IMR-90 (cell line): ENCODE measurements at regions not wholly inside any gene's neighbourhood (a gene's known extent, or its start where the extent isn't known, plus 50 kb on each side); places are given as distances from the start of the nearest gene placed in this dataset.

ENCODE experiments used
- ATAC-seq: fragments of 200-7000 bp; cut with Tn5 transposase; 2 replicates; pipeline ENCODE4 v1.9.1; 2020; ENCODE audit warnings: low read depth, mild to moderate bottlenecking, moderate library complexity
- BruUV-seq: library from RNA; stranded (reverse); fragments of 400-500 nt; replicated peaks from 2 replicates; lab custom pipeline; 2021; lab: Mats Ljungman, UMichigan
- CTCF ChIA-PET: fragments of 300-600 bp; formaldehyde crosslinking; extraction: SDS; loops from one replicate; lab custom pipeline; 2021; ENCODE audit warnings: antibody characterized with exemption; lab: Yijun Ruan, JAX
- POLR2A ChIA-PET: fragments of 300-600 bp; sonication (Branson Sonifier 250); formaldehyde crosslinking; loops from one replicate; lab custom pipeline; 2022; ENCODE audit warnings: antibody characterized with exemption; ENCODE audit not compliant: unreplicated experiment; lab: Charles Lee
- DNase-seq: peaks from one replicate; pipeline ENCODE4 v3.0.0; 2013
- H2AFZ ChIP-seq: replicated peaks from 2 replicates; pipeline ENCODE3; 2013; ENCODE audit warnings: low read length, mild to moderate bottlenecking; ENCODE audit not compliant: poor library complexity
- H2AK5ac ChIP-seq: 2 replicates; pipeline ENCODE4 v1.6.1; 2013; ENCODE audit warnings: low read depth, low read length, inconsistent platforms
- H2AK9ac ChIP-seq: replicated peaks from 2 replicates; pipeline ENCODE3; 2013; ENCODE audit warnings: mild to moderate bottlenecking, low read depth, low read length, moderate library complexity; ENCODE audit not compliant: poor library complexity
- H2BK120ac ChIP-seq: 2 replicates; pipeline ENCODE4 v1.6.1; 2013; ENCODE audit warnings: low read depth, low read length, inconsistent platforms
- H2BK15ac ChIP-seq: 3 replicates; pipeline ENCODE4 v1.6.1; 2013; ENCODE audit warnings: low read depth, low read length, inconsistent platforms
- H2BK20ac ChIP-seq: 2 replicates; pipeline ENCODE4 v1.6.1; 2013; ENCODE audit warnings: low read depth, mild to moderate bottlenecking, inconsistent platforms, low read length, moderate library complexity
- H2BK5ac ChIP-seq: 2 replicates; pipeline ENCODE4 v1.6.1; 2013; ENCODE audit warnings: mild to moderate bottlenecking, low read depth, low read length, inconsistent platforms; ENCODE audit not compliant: poor library complexity, severe bottlenecking
- H3K14ac ChIP-seq: replicated peaks from 2 replicates; pipeline ENCODE4 v1.6.1; 2013; ENCODE audit warnings: low read depth, low read length, inconsistent platforms
- H3K18ac ChIP-seq: 2 replicates; pipeline ENCODE4 v1.6.1; 2013; ENCODE audit warnings: low read depth, low read length, control low read depth
- H3K23ac ChIP-seq: 2 replicates; pipeline ENCODE4 v1.6.1; 2013; ENCODE audit warnings: low read depth, low read length, inconsistent platforms
- H3K27ac ChIP-seq: 2 replicates; pipeline ENCODE4 v1.5.1; 2013; ENCODE audit warnings: mild to moderate bottlenecking, control low read depth, low read length; ENCODE audit not compliant: insufficient read depth
- H3K27me3 ChIP-seq: 2 replicates; pipeline ENCODE4 v1.6.1; 2013; ENCODE audit warnings: low read length; ENCODE audit not compliant: control insufficient read depth, insufficient read depth
- H3K36me3 ChIP-seq: 2 replicates; pipeline ENCODE4 v1.6.1; 2013; ENCODE audit warnings: low read length, mixed read lengths; ENCODE audit not compliant: control insufficient read depth, insufficient read depth
- H3K4ac ChIP-seq: 2 replicates; pipeline ENCODE4 v1.6.1; 2013; ENCODE audit warnings: low read depth, low read length, inconsistent platforms
- H3K4me1 ChIP-seq: 2 replicates; pipeline ENCODE4 v1.6.1; 2013; ENCODE audit warnings: low read length, mixed read lengths; ENCODE audit not compliant: control insufficient read depth, insufficient read depth
- H3K4me2 ChIP-seq: 2 replicates; pipeline ENCODE4 v1.6.1; 2013; ENCODE audit warnings: low read depth, mild to moderate bottlenecking, control low read depth, low read length, moderate library complexity
- H3K4me3 ChIP-seq: 2 replicates; pipeline ENCODE4 v1.5.1; 2013; ENCODE audit warnings: low read depth, mild to moderate bottlenecking, control low read depth, low read length, moderate library complexity; ENCODE audit not compliant: insufficient read depth
- H3K56ac ChIP-seq: 2 replicates; pipeline ENCODE4 v1.6.1; 2013; ENCODE audit warnings: low read length, inconsistent platforms; ENCODE audit not compliant: insufficient read depth; ENCODE audit errors: extremely low read depth
- H3K79me1 ChIP-seq, 2 experiments: 2 replicates each; pipeline ENCODE4 v1.6.1; 2013; ENCODE audit warnings: low read length in 2 of 2, inconsistent platforms in 1 of 2, low read depth in 1 of 2
- H3K9ac ChIP-seq: 2 replicates; pipeline ENCODE4 v1.6.1; 2013; ENCODE audit warnings: low read depth, low read length, control low read depth
- H3K9me1 ChIP-seq: 2 replicates; pipeline ENCODE4 v1.6.1; 2013; ENCODE audit warnings: low read length, inconsistent platforms; ENCODE audit not compliant: insufficient read depth
- H3K9me3 ChIP-seq: 2 replicates; pipeline ENCODE4 v1.6.1; 2013; ENCODE audit warnings: low read length; ENCODE audit not compliant: control insufficient read depth, insufficient read depth
- H4K20me1 ChIP-seq: 2 replicates; pipeline ENCODE4 v1.6.1; 2013; ENCODE audit warnings: low read length, inconsistent platforms; ENCODE audit not compliant: insufficient read depth
- H4K5ac ChIP-seq: 2 replicates; pipeline ENCODE4 v1.6.1; 2013; ENCODE audit warnings: mild to moderate bottlenecking, low read depth, low read length, control low read depth
- H4K8ac ChIP-seq, 2 experiments: 2 replicates each; pipeline ENCODE4 v1.6.1; 2013; ENCODE audit warnings: low read depth in 2 of 2, low read length in 2 of 2, control low read depth in 1 of 2, inconsistent platforms in 1 of 2
- H4K91ac ChIP-seq: 2 replicates; pipeline ENCODE4 v1.6.1; 2013; ENCODE audit warnings: low read depth, low read length, inconsistent platforms; ENCODE audit not compliant: insufficient read depth
- BHLHE40 ChIP-seq: fragments of 150-350 bp; IDR thresholded peaks from 2 replicates; pipeline ENCODE4 v1.6.1; 2016; ENCODE audit warnings: mild to moderate bottlenecking, low read depth, low read length
- CEBPB ChIP-seq: IDR thresholded peaks from 2 replicates; pipeline ENCODE4 v1.6.1; 2012; ENCODE audit warnings: low read depth, low read length, improper control_type of control experiment
- MXI1 ChIP-seq: IDR thresholded peaks from 2 replicates; pipeline ENCODE4 v1.6.1; 2012; ENCODE audit warnings: low read depth, mild to moderate bottlenecking, low read length, moderate library complexity, borderline replicate concordance
- RCOR1 ChIP-seq: IDR thresholded peaks from 2 replicates; pipeline ENCODE4 v1.6.1; 2012; ENCODE audit warnings: mild to moderate bottlenecking, low read length, improper control_type of control experiment; ENCODE audit not compliant: insufficient replicate concordance
- RFX5 ChIP-seq: IDR thresholded peaks from 2 replicates; pipeline ENCODE4 v1.8.0; 2012; ENCODE audit warnings: low read depth, mild to moderate bottlenecking, low read length, moderate library complexity
- SMC3 ChIP-seq: fragments of 150-350 bp; IDR thresholded peaks from 2 replicates; pipeline ENCODE4 v1.6.1; 2016; ENCODE audit warnings: low read depth, mild to moderate bottlenecking, antibody characterized with exemption, low read length, moderate library complexity
- WGBS, 2 experiments: methylation state at CpG; one replicate each; pipeline versions ENCODE4 v1.1.5 to v1.1.7; 2013; ENCODE audit warnings: missing lambda C conversion rate in 2 of 2; ENCODE audit not compliant: insufficient read length in 1 of 2; ENCODE audit errors: extremely low coverage in 2 of 2; 5-methylcytosine and 5-hydroxymethylcytosine counted together
- dilution Hi-C: fragments of 300-500 bp; cut with HindIII; formaldehyde crosslinking; loops from one replicate; pipeline ENCODE4 v1.14.3; 2018; ENCODE audit warnings: low sequenced_read_pairs; ENCODE audit not compliant: unreplicated experiment
- in situ Hi-C: fragments of 300-500 bp; cut with MboI; formaldehyde crosslinking; loops from 3 replicates; pipeline ENCODE4 v1.14.3; 2019; ENCODE audit warnings: low sequenced_read_pairs, inconsistent platforms, mixed read lengths
- intact Hi-C: fragments of 100-400 bp; cut with micrococcal nuclease; formaldehyde crosslinking; loops from 2 replicates; pipeline ENCODE4 v1.10.0; 2022
- TF ChIP-seq, protein P1 (sequence below): conservative IDR thresholded peaks from 2 replicates; pipeline ENCODE4 v1.5.1; 2012; ENCODE audit warnings: mild to moderate bottlenecking, low read depth, low read length, improper control_type of control experiment

DNA sequence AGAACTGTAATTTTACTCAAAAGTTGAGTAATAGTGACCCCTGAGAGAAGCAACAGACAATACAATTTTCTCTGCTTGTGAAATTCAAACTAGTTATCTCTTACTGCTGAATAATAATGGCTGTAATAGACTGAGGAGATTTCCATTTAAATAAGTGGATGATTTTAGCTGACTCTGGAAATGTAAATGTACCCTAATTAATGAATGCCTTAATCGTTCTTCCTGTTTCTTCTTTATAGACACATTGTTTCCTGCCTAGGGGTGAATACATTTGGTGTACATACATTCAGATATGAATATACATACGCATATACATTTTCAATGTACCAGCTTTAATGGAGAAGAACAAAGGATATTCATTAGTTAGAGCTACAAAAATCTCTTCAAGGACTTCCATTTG lies 611.9 kb downstream of the TFAP2B start:
- dilution Hi-C loops = no loop called here

More for the DNA sequence above, 611.9 kb downstream of the TFAP2B start:
- no peaks in the 10 kb centered on the region for H3K4me1 ChIP-seq
- no peak overlapping the region for H2BK15ac ChIP-seq
- H3K79me1 ChIP-seq = no peaks in the 10 kb centered on the region
- H2AK5ac ChIP-seq = no peak overlapping the region
- no peak overlapping the region for H3K14ac ChIP-seq
- no peaks in the 10 kb centered on the region for H3K36me3 ChIP-seq
- no peak for DNase-seq
- no peak for ATAC-seq
- POLR2A ChIA-PET = no interaction called here
- H3K4me2 ChIP-seq = no peak overlapping the region
- H3K9me3 ChIP-seq = peaks cover 4% of the 10 kb centered on the region
- H3K27me3 ChIP-seq = no peaks in the 10 kb centered on the region
- H2BK5ac ChIP-seq = no peak overlapping the region
- H2BK20ac ChIP-seq = no peak overlapping the region
- H3K18ac ChIP-seq = no peak overlapping the region
- no peaks in the 10 kb centered on the region for H3K9me1 ChIP-seq
- H3K27ac ChIP-seq = no peak overlapping the region
- in situ Hi-C loops (no loop called here), intact Hi-C loops (no loop called here)
- no peak overlapping the region for H3K4ac ChIP-seq
- CTCF ChIA-PET = no interaction called here
- BruUV-seq = no TSS peak
- H2BK120ac ChIP-seq = no peak overlapping the region
- no peak overlapping the region for H3K23ac ChIP-seq
- no peak overlapping the region for H2AFZ ChIP-seq
- TF ChIP-seq RCOR1 = no peak
- TF ChIP-seq SMC3 = no peak
- TF ChIP-seq, protein P1, sequence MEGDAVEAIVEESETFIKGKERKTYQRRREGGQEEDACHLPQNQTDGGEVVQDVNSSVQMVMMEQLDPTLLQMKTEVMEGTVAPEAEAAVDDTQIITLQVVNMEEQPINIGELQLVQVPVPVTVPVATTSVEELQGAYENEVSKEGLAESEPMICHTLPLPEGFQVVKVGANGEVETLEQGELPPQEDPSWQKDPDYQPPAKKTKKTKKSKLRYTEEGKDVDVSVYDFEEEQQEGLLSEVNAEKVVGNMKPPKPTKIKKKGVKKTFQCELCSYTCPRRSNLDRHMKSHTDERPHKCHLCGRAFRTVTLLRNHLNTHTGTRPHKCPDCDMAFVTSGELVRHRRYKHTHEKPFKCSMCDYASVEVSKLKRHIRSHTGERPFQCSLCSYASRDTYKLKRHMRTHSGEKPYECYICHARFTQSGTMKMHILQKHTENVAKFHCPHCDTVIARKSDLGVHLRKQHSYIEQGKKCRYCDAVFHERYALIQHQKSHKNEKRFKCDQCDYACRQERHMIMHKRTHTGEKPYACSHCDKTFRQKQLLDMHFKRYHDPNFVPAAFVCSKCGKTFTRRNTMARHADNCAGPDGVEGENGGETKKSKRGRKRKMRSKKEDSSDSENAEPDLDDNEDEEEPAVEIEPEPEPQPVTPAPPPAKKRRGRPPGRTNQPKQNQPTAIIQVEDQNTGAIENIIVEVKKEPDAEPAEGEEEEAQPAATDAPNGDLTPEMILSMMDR = no peak
- TF ChIP-seq BHLHE40 = no peak
- TF ChIP-seq RFX5 = no peak
- TF ChIP-seq CEBPB = no peak
- TF ChIP-seq MXI1 = no peak
- whole genome bisulfite sequencing, 2 experiments = no CpG with 5 or more reads among the region's 2 CpGs
- no peak overlapping the region for H4K5ac ChIP-seq
- H3K4me3 ChIP-seq = no peak overlapping the region
- H3K56ac ChIP-seq = no peak overlapping the region
- no peak overlapping the region for H2AK9ac ChIP-seq
- H4K8ac ChIP-seq = no peak overlapping the region
- H4K20me1 ChIP-seq = no peaks in the 10 kb centered on the region
- no peak overlapping the region for H3K9ac ChIP-seq
- H4K91ac ChIP-seq = no peak overlapping the region
